HK-2 (cell line): ENCODE measurements at regions not wholly inside any gene's neighbourhood (a gene's known extent, or its start where the extent isn't known, plus 50 kb on each side); places are given as distances from the start of the nearest gene placed in this dataset.
"Not testable (repeated sequence)": the region's sequence is repeated elsewhere in the genome, so short reads cannot be mapped to it uniquely, and the experiment has no call there.

Experiments
- DNase-seq: peaks from one replicate; pipeline ENCODE4 v3.0.0-alpha.2; 2018; ENCODE audit not compliant: unreplicated experiment

DNA sequence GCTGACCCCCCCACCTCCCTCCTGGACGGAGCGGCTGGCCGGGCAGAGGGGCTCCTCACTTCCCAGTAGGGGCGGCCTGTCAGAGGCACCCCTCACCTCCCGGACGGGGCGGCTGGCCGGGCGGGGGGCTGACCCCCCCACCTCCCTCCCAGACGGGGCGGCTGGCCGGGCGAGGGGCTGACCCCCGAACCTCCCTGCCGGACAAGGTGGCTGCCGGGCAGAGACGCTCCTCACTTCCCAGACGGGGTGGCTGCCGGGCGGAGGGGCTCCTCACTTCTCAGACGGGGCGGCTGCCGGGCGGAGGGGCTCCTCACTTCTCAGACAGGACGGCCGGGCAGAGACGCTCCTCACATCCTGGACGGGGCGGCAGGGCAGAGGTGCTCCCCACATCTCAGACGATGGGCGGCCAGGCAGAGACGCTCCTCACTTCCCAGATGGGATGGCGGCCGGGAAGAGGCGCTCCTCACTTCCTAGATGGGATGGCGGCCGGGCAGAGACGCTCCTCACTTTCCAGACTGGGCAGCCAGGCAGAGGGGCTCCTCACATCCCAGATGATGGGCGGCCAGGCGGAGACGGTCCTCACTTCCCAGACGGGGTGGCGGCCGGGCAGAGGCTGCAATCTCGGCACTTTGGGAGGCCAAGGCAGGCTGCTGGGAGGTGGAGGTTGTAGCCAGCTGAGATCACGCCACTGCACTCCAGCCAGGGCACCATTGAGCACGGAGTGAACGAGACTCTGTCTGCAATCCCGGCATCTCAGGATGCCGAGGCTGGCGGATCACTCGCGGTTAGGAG, 66.2 kb upstream of the PAPPA2 start:
- not testable (repeated sequence) for DNase-seq

DNA sequence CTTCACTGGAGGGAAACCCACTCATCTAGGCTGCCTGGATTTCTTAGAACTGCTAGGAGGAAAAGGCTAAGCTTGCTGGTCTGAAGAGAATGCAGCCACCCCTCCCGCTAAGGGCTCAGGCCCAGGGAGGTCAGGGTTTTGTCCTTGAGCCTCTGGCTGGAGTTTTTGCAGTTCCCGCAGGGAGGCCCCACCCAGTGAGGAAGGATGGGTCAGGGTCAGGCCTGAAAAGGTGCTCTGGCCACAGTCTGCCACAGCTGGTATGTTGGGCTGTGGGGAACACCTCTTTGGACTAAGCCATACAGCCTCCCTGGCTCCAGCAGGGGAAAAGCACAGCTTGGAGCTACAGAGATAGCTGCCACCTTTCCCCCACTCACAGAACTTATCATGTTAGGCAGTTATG, 71.4 kb upstream of the PAPPA2 start:
- no peak for DNase-seq

DNA sequence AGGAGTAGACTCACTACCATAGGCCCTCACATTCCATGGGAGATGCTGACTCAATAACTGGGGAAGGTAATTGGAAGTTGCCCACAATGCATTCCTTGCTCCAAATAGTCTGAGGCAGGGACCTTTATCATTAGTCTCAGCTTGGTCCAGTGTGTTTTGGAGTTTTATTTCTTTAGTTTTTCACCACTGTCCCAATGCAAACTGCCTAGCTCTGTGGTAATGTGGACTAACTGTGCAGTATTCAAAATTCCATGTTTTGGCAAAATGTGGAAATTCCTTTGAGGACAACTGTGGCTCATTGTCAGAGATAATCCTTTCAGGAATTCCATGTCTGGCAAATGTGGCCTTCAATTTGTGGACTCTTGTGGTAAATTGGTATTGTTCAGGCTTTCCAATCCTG, 78.1 kb upstream of the PAPPA2 start:
- DNase-seq: no peak

DNA sequence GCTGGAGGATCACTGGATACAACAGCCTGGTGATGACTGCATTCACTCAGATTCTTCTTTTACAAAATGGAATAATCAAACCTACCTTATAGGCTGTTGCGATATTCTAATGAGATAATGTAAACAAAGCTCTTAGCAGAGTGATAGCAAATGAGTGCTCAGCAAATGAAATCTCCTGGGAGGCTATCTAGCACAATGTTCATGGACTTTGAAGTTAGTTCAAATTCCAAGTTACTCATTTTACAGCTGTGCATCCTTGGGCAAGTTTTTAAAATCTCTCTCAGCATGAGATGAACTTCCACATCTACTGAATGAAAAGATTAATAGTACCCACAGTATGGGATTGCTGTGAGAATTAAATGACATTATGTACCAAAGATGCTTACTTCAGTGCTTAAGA, 80.8 kb upstream of the PAPPA2 start:
- no peak for DNase-seq

DNA sequence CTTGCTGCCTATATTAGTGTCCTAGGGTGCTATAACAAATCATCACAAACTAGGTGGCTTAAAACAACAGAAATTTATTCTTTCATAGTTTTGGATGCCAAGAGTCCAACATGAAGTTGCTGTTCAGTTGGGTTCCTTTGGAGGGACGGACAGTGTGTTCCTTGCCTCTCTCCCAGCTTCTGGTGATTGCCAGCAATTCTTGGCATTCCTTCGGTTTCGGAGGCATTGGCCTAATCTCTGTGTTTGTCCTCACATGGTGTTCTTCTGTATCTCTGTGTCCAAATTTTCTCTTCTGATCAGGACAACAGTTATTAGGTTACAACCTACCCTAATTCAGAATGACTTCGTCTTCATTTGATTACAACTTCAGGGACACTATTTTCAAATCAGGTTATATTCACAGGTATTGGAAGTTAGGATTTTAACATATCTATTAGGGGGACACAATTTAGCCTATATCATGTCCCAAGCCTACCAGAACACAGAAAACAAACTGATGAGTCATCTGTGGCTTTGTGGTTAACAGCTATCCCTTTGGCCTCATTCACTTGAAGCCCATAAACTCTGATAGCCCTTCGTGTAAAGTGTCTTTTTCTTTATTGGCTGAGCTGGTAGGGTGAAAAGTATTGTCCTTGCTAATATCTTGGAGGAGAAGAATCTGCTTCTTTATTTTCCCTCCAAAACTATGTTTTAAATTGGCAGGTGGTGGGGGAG, 83.2 kb upstream of the PAPPA2 start:
- DNase-seq: no peak

DNA sequence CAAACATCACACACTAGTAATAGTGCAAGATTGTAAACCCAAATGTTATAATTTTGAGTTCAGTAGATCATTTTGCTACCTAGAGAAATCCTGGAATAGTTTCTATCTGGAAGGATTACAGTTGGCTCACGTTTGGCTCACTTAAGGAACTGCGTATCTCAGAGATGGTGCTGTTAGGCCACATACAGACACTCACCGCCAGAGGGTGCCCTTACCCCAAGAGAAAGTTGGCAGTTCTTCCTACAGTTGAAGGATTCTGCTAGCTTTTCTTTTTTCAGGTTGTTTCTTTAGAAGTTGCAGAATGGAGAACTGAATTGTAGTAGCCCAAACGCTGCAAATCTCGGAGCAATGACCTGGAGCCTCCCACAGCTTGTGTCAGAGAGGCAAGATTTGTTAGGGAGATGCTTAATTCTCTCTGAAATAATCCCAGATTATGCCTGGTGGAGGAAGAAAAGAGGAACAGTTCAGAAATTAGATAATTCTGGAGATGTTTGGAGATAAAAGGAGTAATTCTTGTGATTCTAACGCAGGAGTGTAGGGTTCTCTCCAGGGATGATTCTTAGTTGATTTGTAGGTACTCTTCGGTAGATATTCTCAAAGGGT, 87.9 kb upstream of the PAPPA2 start:
- peak; percentile 82 for DNase-seq

DNA sequence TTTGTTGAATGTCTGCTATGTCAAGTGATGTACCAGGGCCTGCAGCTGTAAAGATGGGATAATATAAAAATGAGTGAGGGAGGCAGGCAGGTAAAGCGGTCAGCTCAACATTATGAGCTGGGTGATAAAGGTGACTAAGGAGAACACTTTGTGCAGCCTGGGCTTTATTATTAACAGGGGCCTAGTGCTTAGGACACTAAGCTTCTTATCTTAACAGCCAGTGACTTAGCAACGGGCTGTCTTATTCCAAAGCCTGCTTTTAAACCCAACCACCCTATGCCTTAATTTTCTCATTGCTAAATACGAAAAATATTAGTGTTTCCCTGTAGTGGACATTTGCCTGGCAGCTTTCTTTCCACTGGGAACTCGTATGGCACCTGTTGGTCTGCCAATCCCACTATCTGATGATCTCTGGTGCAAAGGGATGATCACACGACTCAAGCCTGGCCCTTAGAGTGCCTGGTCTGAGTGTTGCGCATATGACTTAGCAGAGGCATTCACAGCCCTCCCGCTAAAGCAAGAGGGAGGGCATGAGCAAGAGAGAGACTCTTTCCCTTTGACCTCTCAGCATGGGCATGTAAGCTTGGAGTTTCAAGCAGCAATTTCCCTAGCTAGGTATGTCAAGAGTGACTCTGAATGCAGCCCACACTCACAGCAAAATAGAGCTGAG, 98.6 kb upstream of the PAPPA2 start:
- DNase-seq: no peak

DNA sequence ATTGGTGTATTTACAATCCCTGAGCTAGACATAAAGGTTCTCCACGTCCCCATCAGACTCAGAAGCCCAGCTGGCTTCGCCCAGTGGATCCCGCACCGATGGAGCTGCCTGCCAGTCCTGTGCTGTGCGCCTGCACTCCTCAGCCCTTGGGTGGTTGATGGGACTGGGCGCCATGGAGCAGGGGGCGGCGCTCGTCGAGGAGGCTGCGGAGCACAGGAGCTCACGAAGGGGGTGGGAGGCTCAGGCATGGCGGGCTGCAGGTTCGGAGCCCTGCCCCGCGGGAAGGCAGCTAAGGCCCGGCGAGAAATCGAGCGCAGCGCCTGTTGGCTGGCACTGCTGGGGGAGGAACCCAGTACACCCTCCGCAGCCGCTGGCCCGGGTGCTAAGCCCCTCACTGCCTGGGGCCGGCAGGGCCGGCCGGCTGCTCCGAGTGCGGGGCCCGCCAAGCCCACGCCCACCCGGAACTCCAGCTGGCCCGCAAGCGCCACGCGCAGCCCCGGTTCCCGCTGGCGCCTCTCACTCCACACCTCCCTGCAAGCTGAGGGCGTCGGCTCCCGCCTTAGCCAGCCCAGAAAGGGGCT, 113.8 kb upstream of the PAPPA2 start:
- DNase-seq: not testable (repeated sequence)

DNA sequence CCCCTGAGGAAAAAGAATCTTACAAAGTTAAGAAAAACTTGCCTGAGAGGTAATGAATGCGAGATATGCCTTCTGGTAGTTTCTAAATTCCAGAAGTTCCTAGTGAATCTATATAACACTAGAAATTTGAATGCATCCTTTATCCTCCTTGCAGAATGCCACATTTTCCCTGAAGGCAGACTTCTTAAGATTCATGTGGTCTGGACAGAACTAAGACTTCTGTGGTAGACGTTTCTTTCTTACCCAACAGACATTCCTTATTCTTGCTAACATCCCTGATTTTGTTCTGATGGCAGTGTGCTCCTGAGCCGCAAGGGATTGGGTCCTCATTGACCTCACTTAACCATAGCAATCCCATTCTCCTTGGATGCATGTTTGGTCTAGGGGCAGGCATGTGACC, 121.3 kb upstream of the PAPPA2 start:
- DNase-seq: no peak

DNA sequence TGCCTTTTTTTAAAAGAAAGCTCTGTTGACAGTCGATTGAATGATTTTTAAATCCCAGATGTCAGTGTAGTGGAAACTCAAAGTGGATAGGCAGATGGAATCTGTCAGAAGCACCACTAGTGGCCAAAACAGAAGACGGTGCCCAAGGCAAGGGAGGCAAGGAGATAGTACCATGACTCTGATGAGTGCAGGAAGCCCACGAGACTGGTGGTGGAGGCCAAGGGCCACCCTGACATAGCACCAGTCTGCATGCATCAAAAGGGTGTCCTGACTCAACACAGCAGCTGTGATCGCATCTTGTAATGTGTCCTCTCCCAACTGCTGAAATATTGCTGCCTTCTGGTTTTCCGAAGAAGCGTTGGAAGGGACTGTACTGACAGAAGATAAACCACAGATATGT, 124.1 kb upstream of the PAPPA2 start:
- DNase-seq: no peak

DNA sequence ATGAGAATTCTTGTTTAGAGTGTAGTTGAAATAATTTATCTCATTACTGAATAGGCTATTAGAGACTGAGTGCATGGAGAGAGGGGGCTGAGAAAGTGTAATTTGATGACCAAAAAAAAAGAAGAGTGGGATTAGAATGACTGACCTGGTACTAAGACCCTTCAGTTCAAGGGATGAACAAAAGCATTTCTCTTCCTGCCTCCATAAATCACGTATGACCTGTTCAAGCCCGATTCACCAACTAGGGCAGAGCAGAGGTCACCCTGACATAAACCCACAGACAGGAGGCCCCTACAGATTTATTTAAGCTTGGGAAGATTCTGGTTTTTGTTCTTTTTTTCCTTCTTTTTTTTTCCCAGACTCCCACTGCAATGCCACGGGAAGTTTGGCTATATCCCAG, 123.7 kb upstream of the COP1 start:
- no peak for DNase-seq

DNA sequence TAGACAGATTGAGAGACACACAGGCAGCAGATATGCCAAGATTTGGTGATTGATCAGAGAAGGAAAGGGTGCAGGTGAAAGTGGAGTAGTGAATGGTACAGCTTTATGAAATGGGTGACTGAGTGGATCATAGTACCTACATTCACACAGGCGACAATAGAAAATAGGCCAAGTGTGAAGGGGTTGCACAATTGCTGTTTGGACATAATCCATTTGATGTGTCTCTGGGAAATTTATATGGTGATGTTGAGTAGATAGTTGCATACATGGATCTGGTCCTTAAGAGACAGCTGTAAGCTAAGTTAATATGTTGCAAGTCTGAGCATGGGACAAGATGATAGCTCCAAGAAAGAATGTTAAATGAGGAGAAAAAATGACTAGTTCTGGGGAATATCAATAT, 118.6 kb upstream of the COP1 start:
- DNase-seq: no peak

DNA sequence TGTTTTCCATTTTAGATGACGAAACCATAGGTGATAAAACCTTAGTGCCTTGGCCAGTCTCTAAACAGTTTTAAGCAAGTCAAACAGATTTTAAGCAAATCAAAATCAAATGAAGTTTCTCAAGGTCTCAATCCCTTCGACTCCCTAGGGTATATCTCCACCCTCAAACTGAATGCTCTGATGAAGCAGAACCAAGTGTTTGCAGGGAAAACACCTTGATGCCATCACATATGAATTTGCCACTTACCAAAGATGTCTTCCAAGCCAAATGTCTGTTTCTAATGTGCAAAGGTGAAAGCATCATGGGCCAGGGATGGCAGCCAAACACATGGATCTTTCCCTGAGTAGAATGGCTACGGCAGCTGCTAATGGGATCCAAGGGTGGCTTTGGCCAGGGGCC, 116.4 kb upstream of the COP1 start:
- DNase-seq: no peak

DNA sequence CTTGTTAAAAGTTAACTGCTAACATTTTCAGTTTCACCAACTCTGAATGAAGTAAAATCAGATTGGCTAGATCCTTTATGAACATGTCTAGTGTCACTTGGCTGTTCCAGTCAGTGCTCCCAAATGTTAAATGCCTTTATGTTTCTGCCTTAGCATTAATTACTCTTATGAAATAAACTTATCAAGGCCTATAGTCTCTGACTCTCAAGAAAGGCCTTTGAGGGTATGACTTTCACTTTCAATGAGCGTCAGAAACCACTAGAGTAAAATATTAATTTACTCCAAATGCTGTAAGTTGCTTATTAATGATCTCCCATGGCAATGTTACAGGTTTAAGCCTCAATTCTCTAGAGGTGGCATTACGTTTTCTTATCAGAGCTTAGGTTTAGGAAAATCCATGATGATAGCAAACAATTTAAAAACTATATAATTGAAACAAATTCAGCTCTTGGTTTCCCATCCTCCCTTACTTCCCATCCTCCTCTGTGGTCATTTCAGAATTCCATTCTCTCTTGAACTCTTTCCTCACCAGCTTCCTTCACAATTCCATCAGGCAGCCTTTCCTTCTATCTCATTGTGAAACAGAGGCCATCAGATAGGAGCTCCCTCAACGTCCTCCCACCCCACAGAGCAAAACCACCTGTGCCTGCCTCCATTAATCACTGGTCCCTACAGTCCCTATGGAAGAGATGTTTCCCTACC, 108.6 kb upstream of the COP1 start:
- peak; percentile 6 for DNase-seq

DNA sequence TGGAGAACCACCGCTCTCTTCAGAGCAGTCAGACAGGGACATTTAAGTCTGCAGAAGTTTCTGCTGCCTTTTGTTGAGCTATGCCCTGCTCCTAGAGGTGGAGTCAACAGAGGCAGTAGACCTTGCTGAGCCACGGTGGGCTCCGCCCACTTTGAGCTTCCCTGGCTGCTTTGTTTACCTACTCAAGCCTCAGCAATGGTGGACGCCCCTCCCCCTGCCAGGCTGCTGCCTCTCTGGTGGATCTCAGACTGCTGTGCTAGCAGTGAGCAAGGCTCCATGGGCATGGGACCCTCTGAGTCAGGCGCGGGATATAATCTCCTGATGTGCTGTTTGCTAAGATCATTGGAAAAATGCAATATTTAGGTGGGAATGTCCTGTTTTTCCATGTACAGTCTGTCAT, 89.5 kb upstream of the COP1 start:
- not testable (repeated sequence) for DNase-seq

DNA sequence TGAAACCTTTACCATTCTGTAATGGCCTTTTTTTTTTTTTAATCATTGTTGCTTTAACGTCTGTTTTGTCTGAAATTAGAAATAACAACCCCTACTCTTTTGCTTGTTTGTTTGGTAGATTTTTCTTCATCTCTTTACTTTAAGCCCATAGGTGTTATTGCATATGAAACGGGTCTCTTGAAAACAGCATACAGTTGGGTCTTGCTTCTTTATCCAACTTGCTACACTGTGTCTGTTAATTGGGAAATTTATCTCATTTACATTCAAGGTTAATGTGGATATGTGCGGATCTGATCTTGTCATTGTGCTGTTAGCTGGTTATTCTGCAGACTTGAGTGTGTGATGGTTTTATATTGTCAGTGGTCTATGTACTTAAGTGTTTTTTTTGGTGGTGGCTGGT, 78.9 kb upstream of the COP1 start:
- DNase-seq: no peak

DNA sequence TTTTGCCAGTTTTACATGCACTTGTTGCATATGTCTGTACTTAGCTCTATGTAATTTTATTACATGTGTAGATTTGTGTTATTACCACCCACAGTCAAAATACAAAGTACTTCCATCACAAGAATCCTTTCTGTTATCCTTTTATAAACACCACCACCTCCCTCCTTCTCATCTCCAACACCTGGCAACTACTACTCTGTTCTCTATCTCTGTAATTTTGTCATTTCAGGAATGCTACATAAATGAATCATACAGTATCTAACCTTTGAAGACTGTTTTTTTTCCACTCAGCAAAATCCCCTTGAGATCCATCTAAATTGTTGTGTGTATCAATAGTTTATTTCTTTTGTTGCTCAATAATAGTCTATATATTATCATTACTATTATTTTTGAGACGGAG, 64.5 kb upstream of the COP1 start:
- DNase-seq: no peak
